ENCODE measurements at regions not wholly inside any gene's neighbourhood (a gene's known extent, or its start where the extent isn't known, plus 50 kb on each side); places are given as distances from the start of the nearest gene placed in this dataset.

DNA sequence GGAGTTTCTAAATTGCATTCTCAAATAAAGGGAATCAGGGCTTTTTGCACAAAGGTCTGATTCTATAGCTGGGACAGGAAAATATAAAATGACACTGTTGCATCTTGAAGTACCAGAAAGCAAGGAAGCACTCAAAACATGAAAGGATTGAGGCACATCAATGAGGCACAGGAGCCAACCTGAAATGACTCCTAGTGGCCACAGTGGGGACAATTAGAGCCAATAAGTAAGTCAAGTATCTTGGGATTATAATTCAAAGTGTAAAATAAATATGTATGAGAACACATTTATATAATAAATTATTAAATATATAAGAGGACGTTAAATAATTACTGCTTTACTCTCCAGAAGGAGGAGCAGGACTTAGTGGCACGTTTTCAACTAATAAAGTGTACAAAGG, 1259.5 kb upstream of the CDH2 start (continued):
- TF ChIP-seq, protein P1, sequence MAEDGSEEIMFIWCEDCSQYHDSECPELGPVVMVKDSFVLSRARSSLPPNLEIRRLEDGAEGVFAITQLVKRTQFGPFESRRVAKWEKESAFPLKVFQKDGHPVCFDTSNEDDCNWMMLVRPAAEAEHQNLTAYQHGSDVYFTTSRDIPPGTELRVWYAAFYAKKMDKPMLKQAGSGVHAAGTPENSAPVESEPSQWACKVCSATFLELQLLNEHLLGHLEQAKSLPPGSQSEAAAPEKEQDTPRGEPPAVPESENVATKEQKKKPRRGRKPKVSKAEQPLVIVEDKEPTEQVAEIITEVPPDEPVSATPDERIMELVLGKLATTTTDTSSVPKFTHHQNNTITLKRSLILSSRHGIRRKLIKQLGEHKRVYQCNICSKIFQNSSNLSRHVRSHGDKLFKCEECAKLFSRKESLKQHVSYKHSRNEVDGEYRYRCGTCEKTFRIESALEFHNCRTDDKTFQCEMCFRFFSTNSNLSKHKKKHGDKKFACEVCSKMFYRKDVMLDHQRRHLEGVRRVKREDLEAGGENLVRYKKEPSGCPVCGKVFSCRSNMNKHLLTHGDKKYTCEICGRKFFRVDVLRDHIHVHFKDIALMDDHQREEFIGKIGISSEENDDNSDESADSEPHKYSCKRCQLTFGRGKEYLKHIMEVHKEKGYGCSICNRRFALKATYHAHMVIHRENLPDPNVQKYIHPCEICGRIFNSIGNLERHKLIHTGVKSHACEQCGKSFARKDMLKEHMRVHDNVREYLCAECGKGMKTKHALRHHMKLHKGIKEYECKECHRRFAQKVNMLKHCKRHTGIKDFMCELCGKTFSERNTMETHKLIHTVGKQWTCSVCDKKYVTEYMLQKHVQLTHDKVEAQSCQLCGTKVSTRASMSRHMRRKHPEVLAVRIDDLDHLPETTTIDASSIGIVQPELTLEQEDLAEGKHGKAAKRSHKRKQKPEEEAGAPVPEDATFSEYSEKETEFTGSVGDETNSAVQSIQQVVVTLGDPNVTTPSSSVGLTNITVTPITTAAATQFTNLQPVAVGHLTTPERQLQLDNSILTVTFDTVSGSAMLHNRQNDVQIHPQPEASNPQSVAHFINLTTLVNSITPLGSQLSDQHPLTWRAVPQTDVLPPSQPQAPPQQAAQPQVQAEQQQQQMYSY (CRISPR knock-in tag; IDR thresholded peaks at IDR 0.05) = no peak
- TF ChIP-seq HDGF (IDR thresholded peaks at IDR 0.05) = no peak
- no peak for TF ChIP-seq FOXM1 (IDR thresholded peaks at IDR 0.05; ENCODE audit: low read depth, low read length)

DNA sequence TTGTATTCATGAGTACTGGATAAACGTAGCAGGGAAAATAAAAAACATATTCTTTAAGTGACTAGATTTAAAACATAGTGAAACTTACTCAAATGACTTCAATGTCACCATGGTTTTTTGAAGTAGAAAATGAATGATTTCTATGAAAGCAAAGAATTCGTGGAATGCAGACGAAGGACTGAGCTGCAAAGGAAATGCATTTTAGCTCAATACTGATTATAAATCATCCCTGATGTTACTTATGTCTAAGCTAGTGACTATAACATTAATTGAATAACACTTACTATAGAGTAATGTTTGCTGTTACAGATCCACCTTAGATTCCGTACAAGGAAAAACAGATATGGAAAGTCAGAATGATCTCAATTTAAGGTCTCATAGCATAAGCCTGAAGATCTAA, 1257.7 kb upstream of the CDH2 start:
- Histone ChIP-seq H3K9ac (ENCODE audit: control insufficient read depth, insufficient read depth, low read length) (no peak overlapping the region), H3K79me2 (ENCODE audit: control insufficient read depth, insufficient read depth, low read length) (no peaks in the 10 kb centered on the region), H3K36me3 (ENCODE audit: control insufficient read depth in 2 of 2, insufficient read depth in 2 of 2, low read length in 1 of 2) (no peaks in the 10 kb centered on the region), H3K4me1 (ENCODE audit: control insufficient read depth, insufficient read depth, low read length) (no peaks in the 10 kb centered on the region), H3K27ac (ENCODE audit: control insufficient read depth, insufficient read depth) (no peak overlapping the region), H3K9me3 (replicated peaks; ENCODE audit: control insufficient read depth, insufficient read depth, low read length) (no peaks in the 10 kb centered on the region), H3K27me3 (replicated peaks in 1 of 2; ENCODE audit: control insufficient read depth in 2 of 2, insufficient read depth in 2 of 2, low read length in 1 of 2) (no peaks in the 10 kb centered on the region), H3K4me2 (ENCODE audit: control insufficient read depth, insufficient read depth) (no peak overlapping the region), H2AFZ (ENCODE audit: control insufficient read depth, low read depth, low read length) (no peak overlapping the region), H3K4me3 (no peak overlapping the region), H4K20me1 (ENCODE audit: control insufficient read depth, insufficient read depth) (no peaks in the 10 kb centered on the region)
- RAD21 ChIA-PET (ENCODE audit: unreplicated experiment) = no interaction called here
- no peak for ATAC-seq
- TF ChIP-seq JUND (IDR thresholded peaks at IDR 0.05; ENCODE audit: low read depth, low read length) (no peak), NRF1 (conservative IDR thresholded peaks at IDR 0.05; ENCODE audit: low read depth, low read length) (no peak), HDGF (IDR thresholded peaks at IDR 0.05) (no peak), RAD21 (IDR thresholded peaks at IDR 0.05; ENCODE audit: insufficient read depth, low read depth, low read length) (no peak), POU2F2 (IDR thresholded peaks at IDR 0.05; ENCODE audit: borderline replicate concordance, low read depth, low read length) (no peak), ETV6 (conservative IDR thresholded peaks at IDR 0.05 in 1 of 2, IDR thresholded peaks at IDR 0.05 in 1 of 2; ENCODE audit: borderline replicate concordance in 1 of 2, low read depth in 1 of 2) (no peak), IKZF1 (conservative IDR thresholded peaks at IDR 0.05) (no peak), IKZF2 (IDR thresholded peaks at IDR 0.05) (no peak), YBX1 (IDR thresholded peaks at IDR 0.05) (no peak)
- TF ChIP-seq, protein P2, sequence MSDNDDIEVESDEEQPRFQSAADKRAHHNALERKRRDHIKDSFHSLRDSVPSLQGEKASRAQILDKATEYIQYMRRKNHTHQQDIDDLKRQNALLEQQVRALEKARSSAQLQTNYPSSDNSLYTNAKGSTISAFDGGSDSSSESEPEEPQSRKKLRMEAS (IDR thresholded peaks at IDR 0.05; ENCODE audit: low read depth, low read length) = no peak
- TF ChIP-seq, protein P3, sequence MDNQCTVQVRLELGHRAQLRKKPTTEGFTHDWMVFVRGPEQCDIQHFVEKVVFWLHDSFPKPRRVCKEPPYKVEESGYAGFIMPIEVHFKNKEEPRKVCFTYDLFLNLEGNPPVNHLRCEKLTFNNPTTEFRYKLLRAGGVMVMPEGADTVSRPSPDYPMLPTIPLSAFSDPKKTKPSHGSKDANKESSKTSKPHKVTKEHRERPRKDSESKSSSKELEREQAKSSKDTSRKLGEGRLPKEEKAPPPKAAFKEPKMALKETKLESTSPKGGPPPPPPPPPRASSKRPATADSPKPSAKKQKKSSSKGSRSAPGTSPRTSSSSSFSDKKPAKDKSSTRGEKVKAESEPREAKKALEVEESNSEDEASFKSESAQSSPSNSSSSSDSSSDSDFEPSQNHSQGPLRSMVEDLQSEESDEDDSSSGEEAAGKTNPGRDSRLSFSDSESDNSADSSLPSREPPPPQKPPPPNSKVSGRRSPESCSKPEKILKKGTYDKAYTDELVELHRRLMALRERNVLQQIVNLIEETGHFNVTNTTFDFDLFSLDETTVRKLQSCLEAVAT (IDR thresholded peaks at IDR 0.05) = no peak
- in situ Hi-C loops (cut with MboI) (no loop called here), intact Hi-C loops (cut with micrococcal nuclease; ENCODE audit: unreplicated experiment) (no loop called here)
- no TSS peak for BruUV-seq (replicated peaks)
- CTCF ChIA-PET = no interaction called here
- SMC1A ChIA-PET (ENCODE audit: uncharacterized antibody, unreplicated experiment) = no interaction called here
- POLR2A ChIA-PET = no interaction called here
- FAIRE-seq = no peak
- no peak for DNase-seq (ENCODE audit: low read depth, low spot score)
- WGBS (ENCODE audit: insufficient coverage, insufficient replicate concordance, low lambda C conversion rate, missing lambda C conversion rate) = 20% methylated on average over 4 of the region's 4 CpGs
